ENCODE measurements at regions not wholly inside any gene's neighbourhood (a gene's known extent, or its start where the extent isn't known, plus 50 kb on each side); places are given as distances from the start of the nearest gene placed in this dataset.
"Not testable (repeated sequence)": the region's sequence is repeated elsewhere in the genome, so short reads cannot be mapped to it uniquely, and the experiment has no call there.

DNA sequence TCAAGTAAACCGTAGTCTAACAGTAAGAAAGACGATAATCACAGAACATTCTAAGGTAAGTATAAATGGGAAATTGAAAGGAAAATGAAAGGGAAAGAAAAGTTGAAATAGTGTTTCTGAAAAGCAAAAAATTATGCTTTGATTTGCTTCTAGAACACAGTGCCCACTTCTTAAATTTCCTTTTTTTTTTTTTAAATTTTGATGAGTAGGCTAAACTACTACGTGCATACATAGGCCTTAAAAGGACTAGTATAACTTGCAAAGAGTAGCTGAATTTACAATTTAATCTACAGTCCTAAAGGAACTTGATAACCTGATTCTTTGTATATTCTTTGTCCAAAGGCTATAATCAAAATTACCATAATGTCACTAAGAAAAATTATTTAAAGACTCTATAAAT, 325.3 kb downstream of the PAX3 start:
- ATAC-seq (replicated peaks; ENCODE audit: extremely low read depth, poor library complexity, severe bottlenecking) (no peak), DNase-seq (ENCODE audit: low spot score in 2 of 2) (no peak)
- Mint-ChIP-seq H3K4me1 (no peaks in the 10 kb centered on the region), H3K27me3 (peaks cover 8% of the 10 kb centered on the region), H3K36me3 (ENCODE audit: insufficient read depth) (no peaks in the 10 kb centered on the region), H3K9me3 (peaks cover 7% of the 10 kb centered on the region), H3K4me3 (no peak overlapping the region), H3K27ac (ENCODE audit: low read depth) (no peak overlapping the region)

DNA sequence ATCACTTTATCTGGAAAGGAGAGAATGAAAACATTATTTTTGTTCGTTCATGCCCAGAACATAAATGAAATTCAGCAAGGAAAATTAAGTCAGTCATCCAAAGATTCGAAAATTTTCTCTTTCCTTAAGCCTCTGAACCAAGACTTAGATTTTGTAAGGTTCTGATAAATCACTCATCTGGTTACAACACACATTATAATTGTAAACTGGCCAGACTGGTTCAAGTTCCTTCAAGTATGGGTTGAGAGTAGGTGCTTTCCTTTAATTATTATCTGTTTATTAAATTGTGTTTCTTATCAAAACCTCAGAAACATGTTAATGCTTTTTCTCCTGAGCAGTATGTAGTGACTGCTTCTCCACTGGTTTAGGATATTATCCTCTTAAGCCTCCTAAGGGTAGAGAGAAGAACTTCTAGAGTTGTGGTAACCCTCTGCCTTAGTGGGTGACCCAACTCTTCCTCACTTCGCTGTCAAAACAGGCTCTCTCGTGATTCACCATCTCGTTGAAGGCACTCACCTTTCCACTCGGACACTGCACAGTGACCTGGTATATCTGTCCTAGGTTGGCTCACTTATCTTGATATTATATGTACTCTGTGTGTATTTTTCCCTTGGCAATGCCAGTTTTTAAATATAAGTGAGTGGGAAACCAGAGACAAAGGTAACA, 325.9 kb downstream of the PAX3 start:
- no peaks in the 10 kb centered on the region for H3K4me1 Mint-ChIP-seq
- peaks cover 7% of the 10 kb centered on the region for H3K9me3 Mint-ChIP-seq
- no peak overlapping the region for H3K27ac Mint-ChIP-seq (ENCODE audit: low read depth)

DNA sequence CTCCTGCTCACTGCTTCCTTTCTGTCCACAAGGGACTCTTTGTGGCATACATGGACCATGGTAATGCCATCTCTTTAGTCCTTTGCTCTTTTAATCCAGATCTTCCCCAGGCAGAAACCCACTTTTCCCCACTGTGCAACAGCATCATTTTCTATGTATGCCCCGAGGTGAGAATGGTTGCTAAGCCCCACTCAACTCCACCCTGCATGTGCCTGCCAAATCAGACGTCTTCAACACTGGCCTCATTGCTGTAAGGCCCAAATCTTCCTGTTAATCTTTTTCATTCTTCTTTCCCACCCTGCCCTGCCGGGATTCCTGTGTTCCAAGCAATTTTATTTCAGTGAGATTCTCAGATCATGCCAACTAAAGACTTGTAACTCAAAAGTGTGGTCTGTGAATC, 328.4 kb downstream of the PAX3 start:
- H3K9me3 Mint-ChIP-seq: no peaks in the 10 kb centered on the region
- no peak overlapping the region for H3K4me3 Mint-ChIP-seq
- DNase-seq (ENCODE audit: low spot score in 2 of 2): no peak
- no peak for ATAC-seq (replicated peaks; ENCODE audit: extremely low read depth, poor library complexity, severe bottlenecking)
- no peak overlapping the region for H3K27ac Mint-ChIP-seq (ENCODE audit: low read depth)
- peaks cover 8% of the 10 kb centered on the region for H3K27me3 Mint-ChIP-seq
- H3K36me3 Mint-ChIP-seq (ENCODE audit: insufficient read depth): no peaks in the 10 kb centered on the region
- H3K4me1 Mint-ChIP-seq: no peaks in the 10 kb centered on the region

More for the DNA sequence above, 325.9 kb downstream of the PAX3 start:
- H3K36me3 Mint-ChIP-seq (ENCODE audit: insufficient read depth): no peaks in the 10 kb centered on the region
- peaks cover 8% of the 10 kb centered on the region for H3K27me3 Mint-ChIP-seq
- H3K4me3 Mint-ChIP-seq: no peak overlapping the region
- DNase-seq (ENCODE audit: low spot score in 2 of 2): no peak
- ATAC-seq (replicated peaks; ENCODE audit: extremely low read depth, poor library complexity, severe bottlenecking): no peak

DNA sequence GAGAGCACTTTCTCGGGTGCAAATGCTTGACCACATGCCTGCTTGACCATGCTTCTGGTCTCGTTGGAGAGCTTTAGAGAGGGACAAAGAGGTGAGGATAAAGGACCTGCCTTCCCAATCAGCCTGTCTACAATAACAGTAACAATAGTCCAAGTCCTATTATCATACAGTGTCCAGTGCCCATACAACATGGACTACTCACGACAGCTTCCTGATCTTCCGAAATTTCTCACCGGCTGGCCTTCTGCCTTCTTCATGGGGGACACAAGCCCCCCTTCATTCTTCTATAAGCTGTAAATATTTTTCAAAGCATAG, 329.0 kb downstream of the PAX3 start:
- Mint-ChIP-seq H3K27me3 (peaks cover 8% of the 10 kb centered on the region), H3K27ac (ENCODE audit: low read depth) (no peak overlapping the region), H3K4me3 (no peak overlapping the region), H3K9me3 (no peaks in the 10 kb centered on the region), H3K4me1 (no peaks in the 10 kb centered on the region), H3K36me3 (ENCODE audit: insufficient read depth) (no peaks in the 10 kb centered on the region)
- no peak for DNase-seq (ENCODE audit: low spot score in 2 of 2)
- no peak for ATAC-seq (replicated peaks; ENCODE audit: extremely low read depth, poor library complexity, severe bottlenecking)

DNA sequence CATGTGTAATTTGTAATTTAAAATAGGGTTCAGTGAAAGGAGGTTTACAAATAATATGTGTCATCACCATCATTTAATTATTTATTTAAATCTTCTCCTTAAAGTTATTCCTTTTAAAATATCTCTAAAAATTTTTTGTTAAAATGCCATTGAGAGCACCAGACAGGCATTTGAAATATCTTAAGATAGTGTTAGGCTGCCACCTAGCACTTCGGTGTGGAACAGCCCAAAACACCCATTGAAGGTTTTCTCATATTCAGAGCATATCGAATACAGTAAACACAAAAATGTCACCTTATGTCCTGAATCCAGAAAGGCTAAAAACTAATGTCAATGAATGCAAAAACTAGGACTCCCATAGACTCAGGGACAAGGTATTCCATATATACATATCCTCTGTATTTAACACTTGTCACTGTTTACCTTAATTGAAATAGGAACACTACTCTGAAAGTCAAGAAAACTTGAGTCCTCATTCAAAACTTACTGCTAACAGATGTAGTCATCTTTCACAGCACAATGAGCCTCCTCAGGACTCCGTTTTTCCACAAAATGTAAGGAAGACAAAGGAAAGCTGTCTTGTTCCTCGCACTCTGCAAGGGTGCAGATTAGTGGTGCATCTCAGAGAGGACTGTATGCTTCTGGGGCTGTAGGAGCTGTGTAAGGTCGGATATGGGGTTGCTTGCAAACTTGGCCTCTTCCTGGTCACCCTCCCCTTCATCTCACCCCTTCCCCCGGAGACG, 329.5 kb downstream of the PAX3 start:
- H3K27ac Mint-ChIP-seq (ENCODE audit: low read depth): no peak overlapping the region
- DNase-seq (ENCODE audit: low spot score in 2 of 2) (no peak), ATAC-seq (replicated peaks; ENCODE audit: extremely low read depth, poor library complexity, severe bottlenecking) (no peak)
- no peaks in the 10 kb centered on the region for H3K36me3 Mint-ChIP-seq (ENCODE audit: insufficient read depth)
- no peaks in the 10 kb centered on the region for H3K9me3 Mint-ChIP-seq
- no peaks in the 10 kb centered on the region for H3K4me1 Mint-ChIP-seq
- H3K27me3 Mint-ChIP-seq: peaks cover 8% of the 10 kb centered on the region
- no peak overlapping the region for H3K4me3 Mint-ChIP-seq

DNA sequence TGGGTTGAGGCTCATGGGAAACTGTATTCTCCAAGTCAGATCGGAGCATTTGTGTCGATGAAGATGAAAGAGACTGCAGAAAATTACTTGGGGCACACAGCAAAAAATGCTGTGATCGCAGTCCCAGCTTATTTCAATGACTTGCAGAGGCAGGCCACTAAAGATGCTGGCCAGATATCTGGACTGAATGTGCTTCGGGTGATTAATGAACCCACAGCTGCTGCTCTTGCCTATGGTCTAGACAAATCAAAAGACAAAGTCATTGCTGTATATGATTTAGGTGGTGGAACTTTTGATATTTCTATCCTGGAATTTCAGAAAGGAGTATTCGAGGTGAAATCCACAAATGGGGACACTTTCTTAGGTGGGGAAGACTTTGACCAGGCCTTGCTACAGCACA, 336.6 kb downstream of the PAX3 start:
- no peak for ATAC-seq (replicated peaks; ENCODE audit: extremely low read depth, poor library complexity, severe bottlenecking)

DNA sequence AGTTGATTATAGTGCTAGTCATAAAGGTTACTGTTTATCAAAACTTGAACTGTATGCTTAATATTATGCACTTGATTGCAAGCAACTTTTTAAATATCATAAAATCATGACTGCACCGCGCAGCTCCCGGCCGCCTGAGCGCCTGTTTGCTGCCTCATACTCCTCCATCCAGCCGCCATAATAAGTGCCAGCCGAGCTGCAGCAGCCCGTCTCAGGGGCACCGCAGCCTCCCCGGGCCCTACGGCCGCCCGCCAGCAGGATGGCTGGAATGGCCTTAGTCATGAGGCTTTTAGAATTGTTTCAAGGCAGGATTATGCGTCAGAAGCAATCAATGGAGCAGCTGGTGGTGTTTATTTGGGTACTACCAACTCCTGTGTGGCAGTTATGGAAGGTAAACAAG, 337.2 kb downstream of the PAX3 start:
- H3K27ac Mint-ChIP-seq (ENCODE audit: low read depth): no peak overlapping the region
- no peaks in the 10 kb centered on the region for H3K4me1 Mint-ChIP-seq
- H3K27me3 Mint-ChIP-seq: no peaks in the 10 kb centered on the region
- ATAC-seq (replicated peaks; ENCODE audit: extremely low read depth, poor library complexity, severe bottlenecking) (no peak), DNase-seq (ENCODE audit: low spot score in 2 of 2) (no peak)
- peaks cover 2% of the 10 kb centered on the region for H3K36me3 Mint-ChIP-seq (ENCODE audit: insufficient read depth)
- no peak overlapping the region for H3K4me3 Mint-ChIP-seq
- H3K9me3 Mint-ChIP-seq: peaks cover 4% of the 10 kb centered on the region

More for the DNA sequence above, 336.6 kb downstream of the PAX3 start:
- H3K27me3 Mint-ChIP-seq: no peaks in the 10 kb centered on the region
- no peak for DNase-seq (ENCODE audit: low spot score in 2 of 2)
- H3K36me3 Mint-ChIP-seq (ENCODE audit: insufficient read depth): peaks cover 2% of the 10 kb centered on the region
- no peak overlapping the region for H3K27ac Mint-ChIP-seq (ENCODE audit: low read depth)
- no peaks in the 10 kb centered on the region for H3K4me1 Mint-ChIP-seq
- peaks cover 4% of the 10 kb centered on the region for H3K9me3 Mint-ChIP-seq
- H3K4me3 Mint-ChIP-seq: no peak overlapping the region

DNA sequence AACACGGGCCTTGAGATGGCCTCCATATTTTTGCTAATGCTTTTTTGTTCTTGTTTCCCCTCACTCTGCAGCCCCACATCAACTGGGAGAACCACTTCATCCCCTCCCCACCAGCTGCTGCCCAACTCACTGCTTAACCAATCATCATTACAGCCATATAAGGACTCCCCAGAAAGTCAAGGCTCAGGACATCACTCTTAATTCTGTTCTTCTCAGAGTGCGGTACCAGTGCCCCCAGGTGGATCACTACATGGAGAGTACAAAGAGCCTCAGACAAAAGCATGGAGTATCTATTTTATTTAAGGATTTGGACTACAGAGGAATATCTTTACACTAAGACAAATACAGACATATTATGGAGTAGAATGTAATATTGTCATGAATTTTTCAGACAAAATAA, 340.6 kb downstream of the PAX3 start:
- ATAC-seq (replicated peaks; ENCODE audit: extremely low read depth, poor library complexity, severe bottlenecking) (no peak), DNase-seq (ENCODE audit: low spot score in 2 of 2) (no peak)
- H3K27me3 Mint-ChIP-seq: no peaks in the 10 kb centered on the region
- H3K4me3 Mint-ChIP-seq: no peak overlapping the region
- H3K36me3 Mint-ChIP-seq (ENCODE audit: insufficient read depth): peaks cover 2% of the 10 kb centered on the region
- H3K27ac Mint-ChIP-seq (ENCODE audit: low read depth): no peak overlapping the region
- no peaks in the 10 kb centered on the region for H3K4me1 Mint-ChIP-seq
- peaks cover 1% of the 10 kb centered on the region for H3K9me3 Mint-ChIP-seq

DNA sequence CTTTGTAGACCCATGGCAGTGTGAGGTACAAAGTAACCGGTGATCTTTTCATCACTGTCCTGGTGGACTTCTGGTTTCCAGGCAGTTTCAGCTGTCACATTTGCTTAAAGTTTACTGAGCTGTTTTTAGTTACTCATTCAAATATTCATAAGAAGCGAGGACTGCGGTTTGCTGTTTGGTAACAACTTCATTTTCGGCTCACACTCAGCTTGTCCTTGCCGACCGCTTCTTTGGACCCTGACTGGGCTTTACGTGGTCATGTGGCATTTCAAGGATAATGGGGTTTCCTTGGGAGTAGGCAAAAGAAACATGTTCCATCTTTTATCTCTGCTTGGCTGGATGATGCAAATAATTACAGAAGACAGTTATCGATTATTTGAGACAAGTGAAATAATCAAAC, 350.7 kb downstream of the PAX3 start:
- H3K27me3 Mint-ChIP-seq: no peaks in the 10 kb centered on the region
- H3K27ac Mint-ChIP-seq (ENCODE audit: low read depth): no peak overlapping the region
- H3K4me1 Mint-ChIP-seq: no peaks in the 10 kb centered on the region
- peaks cover 7% of the 10 kb centered on the region for H3K9me3 Mint-ChIP-seq
- DNase-seq (ENCODE audit: low spot score in 2 of 2): no peak
- H3K36me3 Mint-ChIP-seq (ENCODE audit: insufficient read depth): no peaks in the 10 kb centered on the region
- no peak for ATAC-seq (replicated peaks; ENCODE audit: extremely low read depth, poor library complexity, severe bottlenecking)
- H3K4me3 Mint-ChIP-seq: no peak overlapping the region

DNA sequence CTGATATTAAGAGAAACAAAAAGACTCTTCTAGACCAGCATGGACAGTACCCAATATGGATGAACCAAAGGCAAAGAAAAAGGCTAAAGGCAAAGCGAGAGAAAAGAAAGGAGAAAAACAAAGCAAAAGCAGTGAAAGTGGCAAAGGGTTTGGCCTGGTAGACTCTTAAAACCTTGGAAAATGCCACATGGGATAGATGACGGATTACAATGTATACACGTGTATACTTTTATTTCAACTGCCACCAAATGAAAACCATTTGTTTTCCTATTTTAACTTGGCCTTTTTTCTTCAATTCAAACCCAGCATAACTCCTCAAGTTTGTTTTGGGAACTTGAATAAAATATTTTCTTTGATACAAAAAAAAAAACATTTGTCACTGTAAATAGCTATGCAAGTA, 354.3 kb downstream of the PAX3 start:
- H3K4me1 Mint-ChIP-seq, H3K4me3 Mint-ChIP-seq: not testable (repeated sequence)

DNA sequence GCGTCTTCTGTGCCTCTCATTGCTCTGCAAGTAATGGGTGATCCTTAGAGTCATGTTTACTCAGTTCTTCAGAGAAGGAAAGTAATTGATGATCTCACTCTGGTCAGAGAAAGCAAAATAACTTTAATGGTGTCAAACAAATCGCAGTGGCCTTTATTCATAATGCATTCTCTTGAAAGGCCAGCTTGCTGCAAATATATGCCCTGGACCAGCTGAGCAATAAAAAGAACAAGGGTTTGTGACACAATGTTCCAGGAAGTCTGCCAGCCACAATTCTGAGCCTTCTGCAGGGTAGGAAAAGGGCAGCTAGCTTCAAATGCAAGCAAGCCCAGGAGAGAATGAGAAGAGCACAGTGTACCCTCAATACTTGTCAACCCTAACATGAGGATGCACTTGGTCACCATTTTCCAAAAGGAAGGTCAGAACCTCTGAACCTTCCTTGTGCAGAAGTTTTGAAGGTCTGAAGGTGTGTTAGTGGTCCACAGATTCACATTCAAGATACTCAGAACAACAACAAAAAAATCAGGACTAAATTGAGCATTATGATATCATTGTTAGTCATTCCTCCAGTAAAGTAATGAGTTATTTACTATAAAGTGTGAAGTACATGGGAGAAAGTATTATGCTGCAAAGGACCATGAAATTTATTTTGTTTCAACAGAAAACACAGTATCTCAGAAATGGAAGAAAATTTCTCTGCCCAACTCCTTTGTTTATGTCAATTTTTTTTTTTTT, 355.6 kb downstream of the PAX3 start:
- Mint-ChIP-seq H3K4me1 (no peaks in the 10 kb centered on the region), H3K4me3 (no peak overlapping the region), H3K9me3 (peaks cover 9% of the 10 kb centered on the region), H3K27ac (ENCODE audit: low read depth) (no peak overlapping the region), H3K27me3 (no peaks in the 10 kb centered on the region), H3K36me3 (ENCODE audit: insufficient read depth) (no peaks in the 10 kb centered on the region)
- DNase-seq (ENCODE audit: low spot score in 2 of 2) (no peak), ATAC-seq (replicated peaks; ENCODE audit: extremely low read depth, poor library complexity, severe bottlenecking) (no peak)

More for the DNA sequence above, 354.3 kb downstream of the PAX3 start:
- ATAC-seq (replicated peaks; ENCODE audit: extremely low read depth, poor library complexity, severe bottlenecking); DNase-seq (ENCODE audit: low spot score in 2 of 2); H3K9me3 Mint-ChIP-seq; H3K27ac Mint-ChIP-seq (ENCODE audit: low read depth); H3K27me3 Mint-ChIP-seq; H3K36me3 Mint-ChIP-seq (ENCODE audit: insufficient read depth): not testable (repeated sequence)

GRCh38 chr2:221931251-221931991, 359.3 kb upstream of the EPHA4 start:
- Mint-ChIP-seq H3K9me3 (no peaks in the 10 kb centered on the region), H3K36me3 (ENCODE audit: insufficient read depth) (no peaks in the 10 kb centered on the region), H3K4me1 (no peaks in the 10 kb centered on the region), H3K4me3 (no peak overlapping the region), H3K27me3 (no peaks in the 10 kb centered on the region), H3K27ac (ENCODE audit: low read depth) (no peak overlapping the region)
- no peak for DNase-seq (ENCODE audit: low spot score in 2 of 2)
- no peak for ATAC-seq (replicated peaks; ENCODE audit: extremely low read depth, poor library complexity, severe bottlenecking)

Data from central memory CD8-positive, alpha-beta T cell (primary cell).